ENCODE measurements at regions not wholly inside any gene's neighbourhood (a gene's known extent, or its start where the extent isn't known, plus 50 kb on each side); places are given as distances from the start of the nearest gene placed in this dataset.

DNA sequence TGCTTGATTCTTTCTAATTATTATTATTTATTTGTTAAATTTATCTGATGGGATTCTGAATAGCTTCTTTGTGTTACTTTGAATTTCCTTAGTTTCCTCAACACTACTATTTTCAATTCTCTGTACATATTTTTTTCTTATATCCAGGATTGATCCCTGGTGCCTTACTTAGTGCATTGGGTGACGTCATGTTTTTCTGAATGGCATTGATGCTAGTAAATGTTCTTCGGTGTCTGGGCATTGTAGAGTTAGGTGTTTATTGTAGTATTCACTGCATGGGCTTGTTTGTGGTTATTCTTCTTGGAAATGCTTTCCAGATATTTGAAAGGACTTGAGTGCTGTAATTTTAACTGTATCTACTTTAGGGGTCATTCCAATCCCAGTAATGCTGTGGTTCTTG, 938.1 kb downstream of the FAM133A start:
- no peak for DNase-seq (ENCODE audit: low read depth)
- TF ChIP-seq, protein P1, sequence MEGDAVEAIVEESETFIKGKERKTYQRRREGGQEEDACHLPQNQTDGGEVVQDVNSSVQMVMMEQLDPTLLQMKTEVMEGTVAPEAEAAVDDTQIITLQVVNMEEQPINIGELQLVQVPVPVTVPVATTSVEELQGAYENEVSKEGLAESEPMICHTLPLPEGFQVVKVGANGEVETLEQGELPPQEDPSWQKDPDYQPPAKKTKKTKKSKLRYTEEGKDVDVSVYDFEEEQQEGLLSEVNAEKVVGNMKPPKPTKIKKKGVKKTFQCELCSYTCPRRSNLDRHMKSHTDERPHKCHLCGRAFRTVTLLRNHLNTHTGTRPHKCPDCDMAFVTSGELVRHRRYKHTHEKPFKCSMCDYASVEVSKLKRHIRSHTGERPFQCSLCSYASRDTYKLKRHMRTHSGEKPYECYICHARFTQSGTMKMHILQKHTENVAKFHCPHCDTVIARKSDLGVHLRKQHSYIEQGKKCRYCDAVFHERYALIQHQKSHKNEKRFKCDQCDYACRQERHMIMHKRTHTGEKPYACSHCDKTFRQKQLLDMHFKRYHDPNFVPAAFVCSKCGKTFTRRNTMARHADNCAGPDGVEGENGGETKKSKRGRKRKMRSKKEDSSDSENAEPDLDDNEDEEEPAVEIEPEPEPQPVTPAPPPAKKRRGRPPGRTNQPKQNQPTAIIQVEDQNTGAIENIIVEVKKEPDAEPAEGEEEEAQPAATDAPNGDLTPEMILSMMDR (IDR thresholded peaks at IDR 0.05; ENCODE audit: control insufficient read depth, extremely low read depth, insufficient read depth) = no peak
- no peak overlapping the region for H3K4me3 ChIP-seq (ENCODE audit: low read depth, low read length)

DNA sequence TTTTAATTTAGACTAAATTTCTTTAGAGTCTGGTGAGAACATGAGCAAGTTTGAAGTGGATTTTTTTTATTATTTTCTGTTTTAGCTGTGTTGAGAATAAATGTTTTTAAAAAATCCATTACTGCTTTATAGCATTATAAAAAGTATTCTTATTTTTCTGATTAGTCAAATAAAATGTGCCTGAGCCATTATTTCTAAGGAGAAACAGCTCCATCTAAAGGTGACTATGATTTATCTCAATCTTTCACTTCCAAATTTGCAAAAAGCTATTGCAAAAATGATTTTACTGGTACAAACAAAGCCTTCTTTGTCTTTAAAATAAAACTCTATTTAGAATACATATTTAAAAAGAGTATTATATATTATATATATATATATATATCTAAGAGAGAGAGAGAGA, 959.2 kb downstream of the FAM133A start:
- no peak for DNase-seq (ENCODE audit: low read depth)
- no peak overlapping the region for H3K4me3 ChIP-seq (ENCODE audit: low read depth, low read length)
- TF ChIP-seq, protein P1 (IDR thresholded peaks at IDR 0.05; ENCODE audit: control insufficient read depth, extremely low read depth, insufficient read depth) = no peak

DNA sequence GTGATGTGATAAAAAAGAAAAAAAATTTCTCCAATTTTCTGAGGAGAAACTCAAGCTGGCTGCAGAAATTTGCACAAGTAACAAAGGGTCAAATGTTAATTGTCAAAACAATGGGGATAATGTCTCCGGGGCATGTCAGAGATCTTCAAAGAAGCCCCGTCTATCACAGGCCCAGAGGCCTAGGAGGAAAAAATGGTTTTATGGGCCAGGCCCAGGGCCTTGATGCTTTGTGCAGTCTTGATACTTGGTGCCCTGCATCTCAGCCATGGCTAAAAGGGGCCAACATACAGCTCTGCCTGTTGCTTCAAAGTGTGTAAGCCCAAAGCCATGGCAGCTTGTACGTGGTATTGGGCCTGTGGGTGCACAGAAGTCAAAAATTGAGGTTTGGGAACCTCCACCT, 961.0 kb downstream of the FAM133A start:
- H3K4me3 ChIP-seq (ENCODE audit: low read depth, low read length) = no peak overlapping the region
- TF ChIP-seq, protein P1 (IDR thresholded peaks at IDR 0.05; ENCODE audit: control insufficient read depth, extremely low read depth, insufficient read depth) = no peak
- no peak for DNase-seq (ENCODE audit: low read depth)

DNA sequence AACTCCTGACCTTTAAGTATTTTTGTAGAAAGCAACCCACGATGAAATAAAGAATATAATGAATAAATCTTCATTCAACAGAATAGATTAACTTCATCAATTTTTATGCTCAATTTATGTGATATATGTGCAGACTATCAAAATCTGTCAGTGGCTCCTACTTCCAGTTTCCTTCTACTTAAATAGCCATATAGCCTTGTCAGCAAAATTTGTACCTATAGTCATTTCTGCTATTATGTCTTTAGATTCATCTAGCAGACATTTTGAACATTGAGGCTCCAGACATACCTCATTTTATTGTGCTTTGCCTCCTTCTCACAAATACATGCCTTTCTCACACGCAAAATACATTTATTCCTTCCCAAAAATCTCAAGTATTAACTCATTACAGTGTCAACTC, 971.7 kb downstream of the FAM133A start:
- H3K4me3 ChIP-seq (ENCODE audit: low read depth, low read length) = no peak overlapping the region
- TF ChIP-seq, protein P1 (IDR thresholded peaks at IDR 0.05; ENCODE audit: control insufficient read depth, extremely low read depth, insufficient read depth) = no peak
- no peak for DNase-seq (ENCODE audit: low read depth)

DNA sequence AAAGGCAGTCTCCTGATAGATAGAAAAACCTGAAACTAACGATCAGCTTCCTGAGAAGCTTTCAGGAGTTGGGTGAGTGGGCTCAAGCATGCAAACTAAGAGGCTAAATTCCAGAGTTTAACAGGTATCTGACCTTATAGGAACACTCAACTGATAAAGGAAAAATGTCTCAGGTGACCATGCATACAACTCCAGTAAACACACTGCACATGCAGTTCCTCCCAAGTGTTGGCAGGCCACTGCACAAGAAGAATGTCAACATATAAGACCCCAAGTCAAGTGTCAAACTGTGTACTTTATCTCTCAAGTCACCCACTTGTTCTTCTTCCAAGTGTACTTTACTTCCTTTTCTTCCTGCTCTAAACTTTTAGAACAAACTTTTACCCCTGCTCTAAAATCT, 981.2 kb downstream of the FAM133A start:
- no peak for DNase-seq (ENCODE audit: low read depth)
- TF ChIP-seq, protein P1 (IDR thresholded peaks at IDR 0.05; ENCODE audit: control insufficient read depth, extremely low read depth, insufficient read depth) = no peak
- H3K4me3 ChIP-seq (ENCODE audit: low read depth, low read length) = no peak overlapping the region

DNA sequence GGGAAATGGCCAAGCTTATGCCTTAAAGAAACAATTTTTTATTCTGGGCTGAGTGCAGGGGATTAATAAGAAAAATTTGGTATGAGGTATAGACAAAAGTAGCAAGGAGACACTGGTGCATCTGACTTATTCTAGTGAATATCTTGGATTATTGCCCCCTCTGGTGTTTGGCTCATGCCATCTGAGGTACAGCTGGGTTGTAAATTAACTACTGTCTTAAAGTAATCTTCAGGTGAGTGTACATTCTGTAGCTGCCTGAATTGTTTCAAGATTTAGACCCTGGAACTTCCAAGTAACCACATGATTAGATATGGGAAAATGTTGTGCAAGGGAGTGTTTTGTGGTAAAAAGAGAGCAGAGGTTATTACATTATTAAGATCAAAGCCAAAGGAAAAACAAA, 988.7 kb downstream of the FAM133A start:
- no peak for DNase-seq (ENCODE audit: low read depth)
- H3K4me3 ChIP-seq (ENCODE audit: low read depth, low read length) = no peak overlapping the region
- TF ChIP-seq, protein P1 (IDR thresholded peaks at IDR 0.05; ENCODE audit: control insufficient read depth, extremely low read depth, insufficient read depth) = 0 out of 2 replicates have a peak, but pooled peaks have one; percentile 4

DNA sequence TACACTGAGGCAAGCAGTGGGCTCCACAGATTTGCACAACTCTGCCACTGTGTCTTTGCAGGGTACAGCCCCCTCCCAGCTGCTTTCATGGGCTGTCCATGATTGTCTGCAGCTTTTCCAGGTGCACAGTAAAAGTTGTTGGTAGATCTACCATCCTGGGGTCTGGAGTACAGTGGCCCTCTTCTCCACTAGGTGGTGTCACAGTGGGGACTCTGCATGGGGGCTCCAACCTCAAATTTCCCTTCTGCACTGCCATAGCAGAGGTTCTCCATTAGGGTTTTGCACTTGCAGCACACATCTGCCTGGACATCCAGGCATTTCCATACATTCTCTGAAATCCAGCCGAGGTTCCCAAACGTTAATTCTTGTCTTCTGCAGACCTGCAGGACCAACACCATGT, 1002.3 kb downstream of the FAM133A start:
- TF ChIP-seq, protein P1 (IDR thresholded peaks at IDR 0.05; ENCODE audit: control insufficient read depth, extremely low read depth, insufficient read depth) = no peak
- no peak for DNase-seq (ENCODE audit: low read depth)
- H3K4me3 ChIP-seq (ENCODE audit: low read depth, low read length) = no peak overlapping the region
